ENCODE measurements at regions not wholly inside any gene's neighbourhood (a gene's known extent, or its start where the extent isn't known, plus 50 kb on each side); places are given as distances from the start of the nearest gene placed in this dataset.

DNA sequence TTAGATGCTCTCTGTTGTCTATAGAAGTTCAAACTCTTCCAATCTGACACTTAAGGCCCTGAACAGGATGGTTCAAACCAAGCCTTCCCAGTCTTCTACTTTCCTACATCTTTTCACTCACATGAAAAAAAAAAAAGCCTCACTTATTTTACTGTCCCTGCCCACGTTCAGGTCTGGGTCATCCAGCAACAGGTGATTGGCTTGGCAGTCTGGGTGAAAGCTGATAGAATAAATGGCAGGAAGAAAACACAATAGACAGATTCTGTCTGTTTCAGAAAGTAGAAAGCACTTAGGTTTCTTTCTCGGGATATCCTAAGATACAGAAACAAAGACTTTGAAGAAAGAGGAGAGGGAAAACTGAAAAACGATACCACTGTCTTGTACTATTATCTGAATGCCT lies 61.8 kb upstream of the HSF2 start (continued):
- TF ChIP-seq PRPF4 (IDR thresholded peaks at IDR 0.05; ENCODE audit: insufficient read depth, low read depth, low read length, poor library complexity, severe bottlenecking), result no peak
- no peak for TF ChIP-seq RHOXF2B (CRISPR knock-in tag; conservative IDR thresholded peaks at IDR 0.05)
- TF ChIP-seq ETV6 (IDR thresholded peaks at IDR 0.05; ENCODE audit: borderline replicate concordance in 1 of 2, low read depth in 2 of 2, low read length in 1 of 2), result no peak
- no peak for TF ChIP-seq ETV6 (CRISPR knock-in tag; IDR thresholded peaks at IDR 0.05; ENCODE audit: borderline replicate concordance)
- TF ChIP-seq RBM14 (IDR thresholded peaks at IDR 0.05; ENCODE audit: borderline replicate concordance, insufficient read depth, low read depth, low read length), result no peak

DNA sequence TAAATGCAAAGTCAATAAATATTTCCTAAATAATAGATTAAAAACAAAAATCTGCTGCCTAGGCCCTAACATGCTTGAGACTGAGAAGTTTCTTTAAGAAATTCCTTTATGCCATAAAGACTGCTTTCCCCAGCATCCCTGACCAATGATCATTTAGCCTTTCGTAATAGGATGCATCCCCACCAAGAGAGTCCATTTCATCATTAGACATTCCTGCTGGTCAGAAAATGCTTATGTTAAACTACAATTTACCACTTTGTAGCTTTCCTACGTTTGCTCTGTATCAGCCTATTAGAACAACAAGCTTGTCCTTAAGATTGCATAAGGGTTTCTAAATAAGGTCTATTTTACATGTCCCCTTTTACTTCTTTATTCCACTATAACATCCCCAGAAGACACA lies 59.8 kb upstream of the HSF2 start:
- Histone ChIP-seq H4K20me1 (replicated peaks; ENCODE audit: control insufficient read depth, insufficient read depth, low read length) (no peaks in the 10 kb centered on the region), H3K36me3 (ENCODE audit: control insufficient read depth, insufficient read depth, low read length) (no peaks in the 10 kb centered on the region), H3K4me2 (ENCODE audit: insufficient read depth, low read length) (no peak overlapping the region), H3K79me2 (ENCODE audit: control insufficient read depth, insufficient read depth, low read length) (no peaks in the 10 kb centered on the region), H3K9me1 (ENCODE audit: control insufficient read depth, insufficient read depth, low read length) (no peaks in the 10 kb centered on the region), H3K9ac (ENCODE audit: insufficient read depth in 1 of 2, low read depth in 2 of 2, low read length in 2 of 2) (no peak overlapping the region), H3K4me1 (replicated peaks in 1 of 2; ENCODE audit: control insufficient read depth in 2 of 2, insufficient read depth in 2 of 2, low read length in 2 of 2) (no peaks in the 10 kb centered on the region), H3K27me3 (ENCODE audit: control insufficient read depth in 2 of 2, insufficient read depth in 2 of 2, low read length in 2 of 2) (no peaks in the 10 kb centered on the region), H2AFZ (ENCODE audit: low read depth, low read length) (no peak overlapping the region), H3K9me3 (replicated peaks; ENCODE audit: control insufficient read depth, insufficient read depth, low read depth, low read length) (no peaks in the 10 kb centered on the region), H3K27ac (ENCODE audit: extremely low read depth, low read depth, low read length) (no peak overlapping the region), H3K4me3 (no peak overlapping the region)
- ChIA-PET CTCF (ENCODE audit: low intra/inter-chr PET ratio) (no interaction called here), POLR2A (no interaction called here)
- ATAC-seq (no peak), FAIRE-seq (no peak), DNase-seq (ENCODE audit: extremely low read depth in 1 of 4, low spot score in 3 of 4) (no peak)
- WGBS (ENCODE audit: insufficient coverage, low coverage, missing lambda C conversion rate), result 3% methylated on average over 2 of the region's 2 CpGs
- no TSS peak for BruUV-seq (replicated peaks)
- in situ Hi-C loops (cut with MboI) (no loop called here), intact Hi-C loops (cut with micrococcal nuclease) (no loop called here)
- TF ChIP-seq TGIF2 (CRISPR knock-in tag; IDR thresholded peaks at IDR 0.05) (no peak), ELF2 (CRISPR knock-in tag; IDR thresholded peaks at IDR 0.05) (no peak), GTF2E2 (tag; IDR thresholded peaks at IDR 0.05) (no peak), PHF8 (IDR thresholded peaks at IDR 0.05; ENCODE audit: borderline replicate concordance, low read length) (no peak), ZBTB1 (CRISPR knock-in tag; IDR thresholded peaks at IDR 0.05; ENCODE audit: borderline replicate concordance, low read depth) (no peak), MCM2 (IDR thresholded peaks at IDR 0.05; ENCODE audit: low read depth) (no peak)
- TF ChIP-seq, protein P1, sequence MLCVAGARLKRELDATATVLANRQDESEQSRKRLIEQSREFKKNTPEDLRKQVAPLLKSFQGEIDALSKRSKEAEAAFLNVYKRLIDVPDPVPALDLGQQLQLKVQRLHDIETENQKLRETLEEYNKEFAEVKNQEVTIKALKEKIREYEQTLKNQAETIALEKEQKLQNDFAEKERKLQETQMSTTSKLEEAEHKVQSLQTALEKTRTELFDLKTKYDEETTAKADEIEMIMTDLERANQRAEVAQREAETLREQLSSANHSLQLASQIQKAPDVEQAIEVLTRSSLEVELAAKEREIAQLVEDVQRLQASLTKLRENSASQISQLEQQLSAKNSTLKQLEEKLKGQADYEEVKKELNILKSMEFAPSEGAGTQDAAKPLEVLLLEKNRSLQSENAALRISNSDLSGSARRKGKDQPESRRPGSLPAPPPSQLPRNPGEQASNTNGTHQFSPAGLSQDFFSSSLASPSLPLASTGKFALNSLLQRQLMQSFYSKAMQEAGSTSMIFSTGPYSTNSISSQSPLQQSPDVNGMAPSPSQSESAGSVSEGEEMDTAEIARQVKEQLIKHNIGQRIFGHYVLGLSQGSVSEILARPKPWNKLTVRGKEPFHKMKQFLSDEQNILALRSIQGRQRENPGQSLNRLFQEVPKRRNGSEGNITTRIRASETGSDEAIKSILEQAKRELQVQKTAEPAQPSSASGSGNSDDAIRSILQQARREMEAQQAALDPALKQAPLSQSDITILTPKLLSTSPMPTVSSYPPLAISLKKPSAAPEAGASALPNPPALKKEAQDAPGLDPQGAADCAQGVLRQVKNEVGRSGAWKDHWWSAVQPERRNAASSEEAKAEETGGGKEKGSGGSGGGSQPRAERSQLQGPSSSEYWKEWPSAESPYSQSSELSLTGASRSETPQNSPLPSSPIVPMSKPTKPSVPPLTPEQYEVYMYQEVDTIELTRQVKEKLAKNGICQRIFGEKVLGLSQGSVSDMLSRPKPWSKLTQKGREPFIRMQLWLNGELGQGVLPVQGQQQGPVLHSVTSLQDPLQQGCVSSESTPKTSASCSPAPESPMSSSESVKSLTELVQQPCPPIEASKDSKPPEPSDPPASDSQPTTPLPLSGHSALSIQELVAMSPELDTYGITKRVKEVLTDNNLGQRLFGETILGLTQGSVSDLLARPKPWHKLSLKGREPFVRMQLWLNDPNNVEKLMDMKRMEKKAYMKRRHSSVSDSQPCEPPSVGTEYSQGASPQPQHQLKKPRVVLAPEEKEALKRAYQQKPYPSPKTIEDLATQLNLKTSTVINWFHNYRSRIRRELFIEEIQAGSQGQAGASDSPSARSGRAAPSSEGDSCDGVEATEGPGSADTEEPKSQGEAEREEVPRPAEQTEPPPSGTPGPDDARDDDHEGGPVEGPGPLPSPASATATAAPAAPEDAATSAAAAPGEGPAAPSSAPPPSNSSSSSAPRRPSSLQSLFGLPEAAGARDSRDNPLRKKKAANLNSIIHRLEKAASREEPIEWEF (CRISPR knock-in tag; IDR thresholded peaks at IDR 0.05), result no peak
- TF ChIP-seq, protein P2, sequence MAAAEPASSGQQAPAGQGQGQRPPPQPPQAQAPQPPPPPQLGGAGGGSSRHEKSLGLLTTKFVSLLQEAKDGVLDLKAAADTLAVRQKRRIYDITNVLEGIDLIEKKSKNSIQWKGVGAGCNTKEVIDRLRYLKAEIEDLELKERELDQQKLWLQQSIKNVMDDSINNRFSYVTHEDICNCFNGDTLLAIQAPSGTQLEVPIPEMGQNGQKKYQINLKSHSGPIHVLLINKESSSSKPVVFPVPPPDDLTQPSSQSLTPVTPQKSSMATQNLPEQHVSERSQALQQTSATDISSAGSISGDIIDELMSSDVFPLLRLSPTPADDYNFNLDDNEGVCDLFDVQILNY (CRISPR knock-in tag; IDR thresholded peaks at IDR 0.05), result no peak
- TF ChIP-seq, protein P3, sequence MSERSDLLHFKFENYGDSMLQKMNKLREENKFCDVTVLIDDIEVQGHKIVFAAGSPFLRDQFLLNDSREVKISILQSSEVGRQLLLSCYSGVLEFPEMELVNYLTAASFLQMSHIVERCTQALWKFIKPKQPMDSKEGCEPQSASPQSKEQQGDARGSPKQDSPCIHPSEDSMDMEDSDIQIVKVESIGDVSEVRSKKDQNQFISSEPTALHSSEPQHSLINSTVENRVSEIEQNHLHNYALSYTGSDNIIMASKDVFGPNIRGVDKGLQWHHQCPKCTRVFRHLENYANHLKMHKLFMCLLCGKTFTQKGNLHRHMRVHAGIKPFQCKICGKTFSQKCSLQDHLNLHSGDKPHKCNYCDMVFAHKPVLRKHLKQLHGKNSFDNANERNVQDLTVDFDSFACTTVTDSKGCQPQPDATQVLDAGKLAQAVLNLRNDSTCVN (CRISPR knock-in tag; IDR thresholded peaks at IDR 0.05), result no peak

Measured in K562 (cell line).